Naive B cell (primary cell): ENCODE measurements at regions not wholly inside any gene's neighbourhood (a gene's known extent, or its start where the extent isn't known, plus 50 kb on each side); places are given as distances from the start of the nearest gene placed in this dataset.
"Not testable (repeated sequence)": the region's sequence is repeated elsewhere in the genome, so short reads cannot be mapped to it uniquely, and the experiment has no call there.

Experiments used
- ATAC-seq, 2 donors: fragments of 150-1000 bp; cut with Tn5 transposase; 2 replicates each; pipeline ENCODE4 v1.10.0; 2021; ENCODE audit warnings: low read depth in 2 of 2, mild to moderate bottlenecking in 2 of 2, moderate library complexity in 2 of 2
- DNase-seq: peaks from one replicate; pipeline ENCODE4 v3.0.0; 2022
- H3K27ac Mint-ChIP-seq, 6 donors: one replicate each; pipeline ENCODE4 v1.8.0; 2020 to 2022; ENCODE audit warnings: mild to moderate bottlenecking in 6 of 6, mixed read lengths in 6 of 6, moderate library complexity in 5 of 6, inconsistent platforms in 2 of 6
- H3K27me3 Mint-ChIP-seq, 3 donors: one replicate each; pipeline ENCODE4 v1.8.0; 2021 to 2022; ENCODE audit warnings: mixed read lengths in 3 of 3, mild to moderate bottlenecking in 1 of 3
- H3K36me3 Mint-ChIP-seq, 2 donors: one replicate each; pipeline ENCODE4 v1.8.0; 2020 to 2022; ENCODE audit warnings: mixed read lengths in 2 of 2, inconsistent platforms in 1 of 2, mild to moderate bottlenecking in 1 of 2
- H3K4me1 Mint-ChIP-seq, 3 donors: one replicate each; pipeline ENCODE4 v1.8.0; 2020 to 2022; ENCODE audit warnings: mixed read lengths in 3 of 3, inconsistent platforms in 1 of 3, mild to moderate bottlenecking in 1 of 3, moderate library complexity in 1 of 3
- H3K4me3 Mint-ChIP-seq, 8 donors: one replicate each; pipeline ENCODE4 v1.8.0; 2020 to 2022; ENCODE audit warnings: mild to moderate bottlenecking in 8 of 8, mixed read lengths in 8 of 8, moderate library complexity in 8 of 8, inconsistent platforms in 2 of 8
- H3K9me3 Mint-ChIP-seq, 7 donors: one replicate each; pipeline ENCODE4 v1.8.0; 2020 to 2022; ENCODE audit warnings: mixed read lengths in 7 of 7, mild to moderate bottlenecking in 5 of 7, inconsistent platforms in 2 of 7, moderate library complexity in 1 of 7

GRCh38 chr13:68892596-68892995, 1215.0 kb upstream of the ATXN8OS start:
- H3K27me3 Mint-ChIP-seq, H3K27ac Mint-ChIP-seq, DNase-seq, ATAC-seq, H3K4me3 Mint-ChIP-seq, H3K4me1 Mint-ChIP-seq, H3K36me3 Mint-ChIP-seq: not testable (repeated sequence)
- H3K9me3 Mint-ChIP-seq = peaks cover 4 to 15% (median 6%) of the 10 kb centered on the region in 7 donors

- H3K27me3 Mint-ChIP-seq, ATAC-seq, DNase-seq, H3K4me3 Mint-ChIP-seq, H3K36me3 Mint-ChIP-seq, H3K27ac Mint-ChIP-seq, H3K4me1 Mint-ChIP-seq: not testable (repeated sequence)
- H3K9me3 Mint-ChIP-seq = peaks cover 4 to 15% (median 6%) of the 10 kb centered on the region in 7 donors
Observed at GRCh38 chr13:68890101-68890500, 1217.5 kb upstream of the ATXN8OS start.

GRCh38 chr13:68888832-68889231, 1218.8 kb upstream of the ATXN8OS start:
- Mint-ChIP-seq H3K9me3 (peaks cover 5 to 15% (median 6%) of the 10 kb centered on the region in 7 donors), H3K27me3 (no peaks in the 10 kb centered on the region), H3K4me3 (no peak overlapping the region), H3K36me3 (no peaks in the 10 kb centered on the region), H3K4me1 (no peaks in the 10 kb centered on the region), H3K27ac (no peak overlapping the region)
- no peak for ATAC-seq
- no peak for DNase-seq

- no peak for DNase-seq
- Mint-ChIP-seq H3K9me3 (peaks cover 0 to 9% (median 3%) of the 10 kb centered on the region in 7 donors), H3K4me3 (no peak overlapping the region), H3K27me3 (no peaks in the 10 kb centered on the region), H3K36me3 (no peaks in the 10 kb centered on the region), H3K4me1 (no peaks in the 10 kb centered on the region), H3K27ac (no peak overlapping the region)
- no peak for ATAC-seq
Observed at GRCh38 chr13:68872338-68872737, 1235.3 kb upstream of the ATXN8OS start.

GRCh38 chr13:68851026-68851425, 1256.6 kb upstream of the ATXN8OS start:
- Mint-ChIP-seq H3K27ac (no peak overlapping the region), H3K4me1 (no peaks in the 10 kb centered on the region), H3K36me3 (no peaks in the 10 kb centered on the region), H3K4me3 (no peak overlapping the region), H3K27me3 (no peaks in the 10 kb centered on the region), H3K9me3 (peaks cover 0 to 10% (median 4%) of the 10 kb centered on the region in 7 donors)
- ATAC-seq (no peak), DNase-seq (no peak)

GRCh38 chr13:68850160-68850559, 1257.5 kb upstream of the ATXN8OS start:
- no peaks in the 10 kb centered on the region for H3K27me3 Mint-ChIP-seq
- no peaks in the 10 kb centered on the region for H3K36me3 Mint-ChIP-seq
- ATAC-seq = no peak
- no peaks in the 10 kb centered on the region for H3K4me1 Mint-ChIP-seq
- H3K4me3 Mint-ChIP-seq = no peak overlapping the region
- no peak for DNase-seq
- H3K9me3 Mint-ChIP-seq = peaks cover 0 to 12% (median 7%) of the 10 kb centered on the region in 7 donors
- no peak overlapping the region for H3K27ac Mint-ChIP-seq

- Mint-ChIP-seq H3K4me1 (no peaks in the 10 kb centered on the region), H3K27me3 (no peaks in the 10 kb centered on the region), H3K4me3 (no peak overlapping the region), H3K27ac (peak overlapping the region in 1 of 6 donors; percentile 40), H3K9me3 (peaks cover 0 to 22% (median 8%) of the 10 kb centered on the region in 7 donors), H3K36me3 (no peaks in the 10 kb centered on the region)
- DNase-seq (no peak), ATAC-seq (no peak)
Observed at GRCh38 chr13:68846663-68847062, 1261.0 kb upstream of the ATXN8OS start.

- no peaks in the 10 kb centered on the region for H3K4me1 Mint-ChIP-seq
- ATAC-seq (no peak), DNase-seq (no peak)
- no peaks in the 10 kb centered on the region for H3K27me3 Mint-ChIP-seq
- peaks cover 0 to 9% (median 3%) of the 10 kb centered on the region in 7 donors for H3K9me3 Mint-ChIP-seq
- no peak overlapping the region for H3K27ac Mint-ChIP-seq
- H3K4me3 Mint-ChIP-seq = no peak overlapping the region
- no peaks in the 10 kb centered on the region for H3K36me3 Mint-ChIP-seq
Observed at GRCh38 chr13:68834375-68834774, 1273.3 kb upstream of the ATXN8OS start.

GRCh38 chr13:68816715-68817114, 1290.9 kb upstream of the ATXN8OS start:
- DNase-seq = no peak
- ATAC-seq = no peak
- no peaks in the 10 kb centered on the region for H3K27me3 Mint-ChIP-seq
- no peaks in the 10 kb centered on the region for H3K4me1 Mint-ChIP-seq
- H3K4me3 Mint-ChIP-seq = no peak overlapping the region
- H3K36me3 Mint-ChIP-seq = no peaks in the 10 kb centered on the region
- H3K27ac Mint-ChIP-seq = no peak overlapping the region
- H3K9me3 Mint-ChIP-seq = peaks cover 0 to 4% (median 0%) of the 10 kb centered on the region in 7 donors

GRCh38 chr13:68813180-68813796, 1294.3 kb upstream of the ATXN8OS start:
- H3K9me3 Mint-ChIP-seq = no peaks in the 10 kb centered on the region
- no peaks in the 10 kb centered on the region for H3K27me3 Mint-ChIP-seq
- H3K27ac Mint-ChIP-seq = no peak overlapping the region
- no peaks in the 10 kb centered on the region for H3K4me1 Mint-ChIP-seq
- no peaks in the 10 kb centered on the region for H3K36me3 Mint-ChIP-seq
- H3K4me3 Mint-ChIP-seq = no peak overlapping the region
- DNase-seq (no peak), ATAC-seq (no peak)

- Mint-ChIP-seq H3K27ac (no peak overlapping the region), H3K4me1 (no peaks in the 10 kb centered on the region), H3K9me3 (no peaks in the 10 kb centered on the region), H3K27me3 (no peaks in the 10 kb centered on the region), H3K4me3 (no peak overlapping the region), H3K36me3 (no peaks in the 10 kb centered on the region)
- DNase-seq (no peak), ATAC-seq (no peak)
Observed at GRCh38 chr13:68810660-68811059, 1297.0 kb upstream of the ATXN8OS start.

GRCh38 chr13:68808456-68808855, 1299.2 kb upstream of the ATXN8OS start:
- no peaks in the 10 kb centered on the region for H3K27me3 Mint-ChIP-seq
- no peaks in the 10 kb centered on the region for H3K9me3 Mint-ChIP-seq
- H3K27ac Mint-ChIP-seq = no peak overlapping the region
- no peaks in the 10 kb centered on the region for H3K36me3 Mint-ChIP-seq
- H3K4me1 Mint-ChIP-seq = no peaks in the 10 kb centered on the region
- DNase-seq = no peak
- no peak overlapping the region for H3K4me3 Mint-ChIP-seq
- ATAC-seq = no peak

- Mint-ChIP-seq H3K4me1 (no peaks in the 10 kb centered on the region), H3K36me3 (no peaks in the 10 kb centered on the region), H3K4me3 (no peak overlapping the region), H3K27me3 (no peaks in the 10 kb centered on the region), H3K27ac (no peak overlapping the region), H3K9me3 (peaks cover 0 to 2% (median 0%) of the 10 kb centered on the region in 7 donors)
- DNase-seq = no peak
- ATAC-seq = no peak
Observed at GRCh38 chr13:68806125-68806524, 1301.5 kb upstream of the ATXN8OS start.

- no peaks in the 10 kb centered on the region for H3K4me1 Mint-ChIP-seq
- no peaks in the 10 kb centered on the region for H3K36me3 Mint-ChIP-seq
- ATAC-seq = no peak
- no peaks in the 10 kb centered on the region for H3K27me3 Mint-ChIP-seq
- DNase-seq = no peak
- no peak overlapping the region for H3K27ac Mint-ChIP-seq
- H3K9me3 Mint-ChIP-seq = peaks cover 0 to 14% (median 8%) of the 10 kb centered on the region in 7 donors
- no peak overlapping the region for H3K4me3 Mint-ChIP-seq
Observed at GRCh38 chr13:68784275-68784674, 1323.4 kb upstream of the ATXN8OS start.

GRCh38 chr13:68759617-68760016, 1348.0 kb upstream of the ATXN8OS start:
- H3K36me3 Mint-ChIP-seq = no peaks in the 10 kb centered on the region
- no peak overlapping the region for H3K27ac Mint-ChIP-seq
- DNase-seq = no peak
- no peak overlapping the region for H3K4me3 Mint-ChIP-seq
- peaks cover 0 to 5% (median 0%) of the 10 kb centered on the region in 7 donors for H3K9me3 Mint-ChIP-seq
- H3K4me1 Mint-ChIP-seq = no peaks in the 10 kb centered on the region
- ATAC-seq = no peak
- H3K27me3 Mint-ChIP-seq = no peaks in the 10 kb centered on the region
